ENCODE measurements at regions not wholly inside any gene's neighbourhood (a gene's known extent, or its start where the extent isn't known, plus 50 kb on each side); places are given as distances from the start of the nearest gene placed in this dataset.

GRCh38 chr3:124510290-124510689, 220.0 kb upstream of the UMPS start:
- intact Hi-C loops (cut with micrococcal nuclease; ENCODE audit: unreplicated experiment) = no loop called here
- H3K27me3 ChIP-seq (ENCODE audit: control insufficient read depth, insufficient read depth, low read length) = peaks cover 38% of the 10 kb centered on the region
- POLR2A ChIA-PET = no interaction called here
- no peaks in the 10 kb centered on the region for H3K9me3 ChIP-seq (ENCODE audit: control insufficient read depth, insufficient read depth, low read depth, low read length)
- no peak for TF ChIP-seq REST (IDR thresholded peaks at IDR 0.05; ENCODE audit: insufficient read depth in 1 of 2, low read depth in 2 of 2, low read length in 1 of 2)
- TF ChIP-seq TCF7L2 (IDR thresholded peaks at IDR 0.05; ENCODE audit: low read depth, low read length) = no peak
- TF ChIP-seq POLR2AphosphoS5 (IDR thresholded peaks at IDR 0.05; ENCODE audit: low read depth, low read length) = no peak
- no peak for TF ChIP-seq CTCF (IDR thresholded peaks at IDR 0.05)
- no peak for TF ChIP-seq SIN3A (IDR thresholded peaks at IDR 0.05; ENCODE audit: borderline replicate concordance, insufficient read depth, low read depth, low read length)
- H3K27ac ChIP-seq (ENCODE audit: low read length) = no peak overlapping the region
- ATAC-seq (no peak), DNase-seq (ENCODE audit: low read depth, low spot score) (no peak)
- no TSS peak for BruUV-seq (replicated peaks)
- no peaks in the 10 kb centered on the region for H3K4me1 ChIP-seq (ENCODE audit: control insufficient read depth, insufficient read depth, low read length)
- CTCF ChIA-PET = no interaction called here
- in situ Hi-C loops (cut with HindIII; ENCODE audit: low pct_unique_long_range_greater_than_20kb, low sequenced_read_pairs) = no loop called here
- no peaks in the 10 kb centered on the region for H3K36me3 ChIP-seq (ENCODE audit: control insufficient read depth, insufficient read depth, low read length)
- no peak overlapping the region for H3K4me3 ChIP-seq (ENCODE audit: low read depth in 2 of 2, low read length in 2 of 2)

- POLR2A ChIA-PET = no interaction called here
- ATAC-seq (no peak), DNase-seq (ENCODE audit: low read depth, low spot score) (no peak)
- no peaks in the 10 kb centered on the region for H3K9me3 ChIP-seq (ENCODE audit: control insufficient read depth, insufficient read depth, low read depth, low read length)
- no peak overlapping the region for H3K27ac ChIP-seq (ENCODE audit: low read length)
- no peak overlapping the region for H3K4me3 ChIP-seq (ENCODE audit: low read depth in 2 of 2, low read length in 2 of 2)
- H3K4me1 ChIP-seq (ENCODE audit: control insufficient read depth, insufficient read depth, low read length) = no peaks in the 10 kb centered on the region
- TF ChIP-seq SIN3A (IDR thresholded peaks at IDR 0.05; ENCODE audit: borderline replicate concordance, insufficient read depth, low read depth, low read length) (no peak), CTCF (IDR thresholded peaks at IDR 0.05) (no peak)
- peaks cover 29% of the 10 kb centered on the region for H3K27me3 ChIP-seq (ENCODE audit: control insufficient read depth, insufficient read depth, low read length)
- no peaks in the 10 kb centered on the region for H3K36me3 ChIP-seq (ENCODE audit: control insufficient read depth, insufficient read depth, low read length)
- intact Hi-C loops (cut with micrococcal nuclease; ENCODE audit: unreplicated experiment) = no loop called here
- BruUV-seq (replicated peaks) = no TSS peak
- in situ Hi-C loops (cut with HindIII; ENCODE audit: low pct_unique_long_range_greater_than_20kb, low sequenced_read_pairs) = no loop called here
- CTCF ChIA-PET = interaction anchor here (0.5 kb wide), 1 partner anchor 49 kb away, joined by 6 read pairs; no protein-coding TSS in a partner anchor
Measured at GRCh38 chr3:124512881-124513609, 217.2 kb upstream of the UMPS start.
